ENCODE measurements at regions not wholly inside any gene's neighbourhood (a gene's known extent, or its start where the extent isn't known, plus 50 kb on each side); places are given as distances from the start of the nearest gene placed in this dataset.

GRCh38 chr7:22935269-22935668 is 78.7 kb downstream of the HYCC1 start:
- TF ChIP-seq CTCF (IDR thresholded peaks at IDR 0.05), result no peak
- no peak for TF ChIP-seq EP300 (IDR thresholded peaks at IDR 0.05)
